GM23338 (cell line): ENCODE measurements at regions not wholly inside any gene's neighbourhood (a gene's known extent, or its start where the extent isn't known, plus 50 kb on each side); places are given as distances from the start of the nearest gene placed in this dataset.

Source experiments
- ATAC-seq: fragments of 200-7000 bp; cut with Tn5 transposase; 3 replicates; pipeline ENCODE4 v1.9.1; 2020
- DNase-seq: peaks from one replicate; pipeline ENCODE4 v3.0.0-alpha.2; 2015; ENCODE audit warnings: low spot score
- H2AFZ ChIP-seq: fragments of 200-600 bp; sonication (generic); 2 replicates; pipeline ENCODE4 v1.8.0; 2016; ENCODE audit warnings: antibody characterized with exemption, mild to moderate bottlenecking, moderate library complexity
- H3F3A ChIP-seq: fragments of 200-600 bp; sonication (generic); replicated peaks from 2 replicates; pipeline ENCODE4 v1.8.0; 2017; ENCODE audit warnings: antibody characterized with exemption, mixed run types, low read depth
- H3K27ac ChIP-seq: fragments of 200-600 bp; sonication (generic); 2 replicates; pipeline ENCODE4 v1.6.1; 2016; ENCODE audit warnings: low read depth
- H3K27me3 ChIP-seq: fragments of 200-600 bp; sonication (generic); 2 replicates; pipeline ENCODE4 v1.8.0; 2016; ENCODE audit warnings: mild to moderate bottlenecking, mixed run types, moderate library complexity; ENCODE audit not compliant: insufficient read depth
- H3K36me3 ChIP-seq: fragments of 200-600 bp; sonication (generic); 2 replicates; pipeline ENCODE4 v1.8.0; 2016; ENCODE audit warnings: mild to moderate bottlenecking; ENCODE audit not compliant: insufficient read depth
- H3K4me1 ChIP-seq: fragments of 200-600 bp; sonication (generic); 2 replicates; pipeline ENCODE4 v1.8.0; 2016; ENCODE audit warnings: mild to moderate bottlenecking, moderate library complexity; ENCODE audit not compliant: insufficient read depth
- H3K4me2 ChIP-seq: fragments of 200-600 bp; sonication (generic); 2 replicates; pipeline ENCODE4 v1.7.1; 2017; ENCODE audit warnings: mixed run types
- H3K4me3 ChIP-seq: fragments of 200-600 bp; sonication (generic); 2 replicates; pipeline ENCODE4 v1.6.1; 2016; ENCODE audit warnings: mixed run types
- H3K79me2 ChIP-seq: fragments of 200-600 bp; sonication (generic); replicated peaks from 2 replicates; pipeline ENCODE4 v1.8.0; 2017; ENCODE audit warnings: mild to moderate bottlenecking; ENCODE audit not compliant: insufficient read depth
- H3K9me2 ChIP-seq: fragments of 200-600 bp; sonication (generic); 2 replicates; pipeline ENCODE4 v1.8.0; 2017; ENCODE audit not compliant: insufficient read depth
- H4K20me1 ChIP-seq: fragments of 200-600 bp; sonication (generic); replicated peaks from 2 replicates; pipeline ENCODE4 v1.8.0; 2017; ENCODE audit warnings: mild to moderate bottlenecking; ENCODE audit not compliant: insufficient read depth
- H3K27ac Mint-ChIP-seq: 2 replicates; pipeline ENCODE4 v1.8.0; 2020; ENCODE audit warnings: inconsistent platforms, mild to moderate bottlenecking, moderate library complexity, mixed read lengths
- H3K27me3 Mint-ChIP-seq: 3 replicates; pipeline ENCODE4 v1.8.0; 2022; ENCODE audit warnings: low read depth, mild to moderate bottlenecking, moderate library complexity, mixed read lengths, inconsistent platforms; ENCODE audit not compliant: insufficient read depth, poor library complexity
- H3K36me3 Mint-ChIP-seq: 3 replicates; pipeline ENCODE4 v1.8.0; 2021; ENCODE audit warnings: low read depth, mild to moderate bottlenecking, inconsistent platforms, moderate library complexity, mixed read lengths
- H3K4me1 Mint-ChIP-seq: 3 replicates; pipeline ENCODE4 v1.8.0; 2020; ENCODE audit warnings: mild to moderate bottlenecking, inconsistent platforms, mixed read lengths
- H3K4me3 Mint-ChIP-seq: 3 replicates; pipeline ENCODE4 v1.8.0; 2021; ENCODE audit warnings: moderate library complexity, mild to moderate bottlenecking, inconsistent platforms, mixed read lengths
- H3K9me3 Mint-ChIP-seq: 3 replicates; pipeline ENCODE4 v1.8.0; 2020; ENCODE audit warnings: moderate library complexity, mild to moderate bottlenecking, inconsistent platforms, mixed read lengths
- CTCF ChIP-seq, 2 experiments: fragments of 200-600 bp in 1 of 2; sonication (generic) in 1 of 2; conservative IDR thresholded peaks; 2 replicates each; pipeline versions ENCODE4 v1.5.1 to v1.6.1; 2016 to 2017; ENCODE audit warnings: antibody characterized with exemption in 2 of 2, low read depth in 2 of 2, mild to moderate bottlenecking in 2 of 2, moderate library complexity in 1 of 2
- POLR2AphosphoS5 ChIP-seq: IDR thresholded peaks from 2 replicates; pipeline ENCODE4 v1.6.1; 2016; ENCODE audit warnings: antibody characterized with exemption, low read depth
- ZNF331 ChIP-seq: fragments of 250-450 bp; sonication (Bioruptor Pico); IDR thresholded peaks from 2 replicates; pipeline ENCODE4 v1.5.0; 2020; ENCODE audit warnings: low read depth, mild to moderate bottlenecking, moderate library complexity
- TF ChIP-seq, protein P1 (sequence below): fragments of 250-450 bp; sonication (Bioruptor Pico); IDR thresholded peaks from 2 replicates; pipeline ENCODE4 v1.5.0; 2020; ENCODE audit warnings: mild to moderate bottlenecking, moderate library complexity

DNA sequence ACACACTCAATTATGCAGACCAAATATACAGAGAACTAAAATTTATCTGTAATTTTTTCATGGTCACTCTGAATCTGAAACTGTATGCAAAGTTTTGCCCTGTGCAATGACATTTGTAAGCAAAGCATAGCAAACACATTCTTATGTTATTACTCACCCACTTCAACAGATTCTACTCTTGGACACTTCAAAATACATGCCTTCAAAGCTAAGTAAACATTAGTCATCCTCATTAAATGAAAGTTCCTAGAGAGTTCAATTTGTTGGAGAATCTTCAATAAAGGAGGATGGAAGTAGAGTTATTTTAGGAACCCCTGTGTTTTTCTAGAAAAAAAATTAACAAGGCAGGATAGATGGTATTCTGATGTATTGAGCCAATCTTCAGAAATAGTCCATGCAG is 639.7 kb upstream of the C9orf72 start (continued):
- TF ChIP-seq, protein P1, sequence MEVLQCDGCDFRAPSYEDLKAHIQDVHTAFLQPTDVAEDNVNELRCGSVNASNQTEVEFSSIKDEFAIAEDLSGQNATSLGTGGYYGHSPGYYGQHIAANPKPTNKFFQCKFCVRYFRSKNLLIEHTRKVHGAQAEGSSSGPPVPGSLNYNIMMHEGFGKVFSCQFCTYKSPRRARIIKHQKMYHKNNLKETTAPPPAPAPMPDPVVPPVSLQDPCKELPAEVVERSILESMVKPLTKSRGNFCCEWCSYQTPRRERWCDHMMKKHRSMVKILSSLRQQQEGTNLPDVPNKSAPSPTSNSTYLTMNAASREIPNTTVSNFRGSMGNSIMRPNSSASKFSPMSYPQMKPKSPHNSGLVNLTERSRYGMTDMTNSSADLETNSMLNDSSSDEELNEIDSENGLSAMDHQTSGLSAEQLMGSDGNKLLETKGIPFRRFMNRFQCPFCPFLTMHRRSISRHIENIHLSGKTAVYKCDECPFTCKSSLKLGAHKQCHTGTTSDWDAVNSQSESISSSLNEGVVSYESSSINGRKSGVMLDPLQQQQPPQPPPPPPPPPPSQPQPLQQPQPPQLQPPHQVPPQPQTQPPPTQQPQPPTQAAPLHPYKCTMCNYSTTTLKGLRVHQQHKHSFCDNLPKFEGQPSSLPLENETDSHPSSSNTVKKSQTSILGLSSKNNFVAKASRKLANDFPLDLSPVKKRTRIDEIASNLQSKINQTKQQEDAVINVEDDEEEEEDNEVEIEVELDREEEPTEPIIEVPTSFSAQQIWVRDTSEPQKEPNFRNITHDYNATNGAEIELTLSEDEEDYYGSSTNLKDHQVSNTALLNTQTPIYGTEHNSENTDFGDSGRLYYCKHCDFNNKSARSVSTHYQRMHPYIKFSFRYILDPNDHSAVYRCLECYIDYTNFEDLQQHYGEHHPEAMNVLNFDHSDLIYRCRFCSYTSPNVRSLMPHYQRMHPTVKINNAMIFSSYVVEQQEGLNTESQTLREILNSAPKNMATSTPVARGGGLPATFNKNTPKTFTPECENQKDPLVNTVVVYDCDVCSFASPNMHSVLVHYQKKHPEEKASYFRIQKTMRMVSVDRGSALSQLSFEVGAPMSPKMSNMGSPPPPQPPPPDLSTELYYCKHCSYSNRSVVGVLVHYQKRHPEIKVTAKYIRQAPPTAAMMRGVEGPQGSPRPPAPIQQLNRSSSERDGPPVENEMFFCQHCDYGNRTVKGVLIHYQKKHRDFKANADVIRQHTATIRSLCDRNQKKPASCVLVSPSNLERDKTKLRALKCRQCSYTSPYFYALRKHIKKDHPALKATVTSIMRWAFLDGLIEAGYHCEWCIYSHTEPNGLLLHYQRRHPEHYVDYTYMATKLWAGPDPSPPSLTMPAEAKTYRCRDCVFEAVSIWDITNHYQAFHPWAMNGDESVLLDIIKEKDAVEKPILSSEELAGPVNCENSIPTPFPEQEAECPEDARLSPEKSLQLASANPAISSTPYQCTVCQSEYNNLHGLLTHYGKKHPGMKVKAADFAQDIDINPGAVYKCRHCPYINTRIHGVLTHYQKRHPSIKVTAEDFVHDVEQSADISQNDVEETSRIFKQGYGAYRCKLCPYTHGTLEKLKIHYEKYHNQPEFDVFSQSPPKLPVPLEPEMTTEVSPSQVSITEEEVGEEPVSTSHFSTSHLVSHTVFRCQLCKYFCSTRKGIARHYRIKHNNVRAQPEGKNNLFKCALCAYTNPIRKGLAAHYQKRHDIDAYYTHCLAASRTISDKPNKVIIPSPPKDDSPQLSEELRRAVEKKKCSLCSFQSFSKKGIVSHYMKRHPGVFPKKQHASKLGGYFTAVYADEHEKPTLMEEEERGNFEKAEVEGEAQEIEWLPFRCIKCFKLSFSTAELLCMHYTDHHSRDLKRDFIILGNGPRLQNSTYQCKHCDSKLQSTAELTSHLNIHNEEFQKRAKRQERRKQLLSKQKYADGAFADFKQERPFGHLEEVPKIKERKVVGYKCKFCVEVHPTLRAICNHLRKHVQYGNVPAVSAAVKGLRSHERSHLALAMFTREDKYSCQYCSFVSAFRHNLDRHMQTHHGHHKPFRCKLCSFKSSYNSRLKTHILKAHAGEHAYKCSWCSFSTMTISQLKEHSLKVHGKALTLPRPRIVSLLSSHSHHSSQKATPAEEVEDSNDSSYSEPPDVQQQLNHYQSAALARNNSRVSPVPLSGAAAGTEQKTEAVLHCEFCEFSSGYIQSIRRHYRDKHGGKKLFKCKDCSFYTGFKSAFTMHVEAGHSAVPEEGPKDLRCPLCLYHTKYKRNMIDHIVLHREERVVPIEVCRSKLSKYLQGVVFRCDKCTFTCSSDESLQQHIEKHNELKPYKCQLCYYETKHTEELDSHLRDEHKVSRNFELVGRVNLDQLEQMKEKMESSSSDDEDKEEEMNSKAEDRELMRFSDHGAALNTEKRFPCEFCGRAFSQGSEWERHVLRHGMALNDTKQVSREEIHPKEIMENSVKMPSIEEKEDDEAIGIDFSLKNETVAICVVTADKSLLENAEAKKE (CRISPR knock-in tag): no peak

- Histone ChIP-seq H4K20me1 (no peaks in the 10 kb centered on the region), H3K36me3 (no peaks in the 10 kb centered on the region), H3K27me3 (no peaks in the 10 kb centered on the region), H3K9me2 (no peaks in the 10 kb centered on the region), H3K4me1 (no peaks in the 10 kb centered on the region), H2AFZ (no peak overlapping the region), H3K27ac (no peak overlapping the region), H3K4me2 (no peak overlapping the region), H3F3A (no peaks in the 10 kb centered on the region), H3K79me2 (no peaks in the 10 kb centered on the region), H3K4me3 (no peak overlapping the region)
- ATAC-seq (no peak), DNase-seq (no peak)
- TF ChIP-seq CTCF (conservative IDR thresholded peaks at IDR 0.05; ENCODE audit: low read depth in 2 of 2): no peak
- no peak for TF ChIP-seq POLR2AphosphoS5
- no peak for TF ChIP-seq ZNF331 (CRISPR knock-in tag)
- H3K9me3 Mint-ChIP-seq: no peaks in the 10 kb centered on the region
- H3K36me3 Mint-ChIP-seq: no peaks in the 10 kb centered on the region
- H3K27ac Mint-ChIP-seq: no peak overlapping the region
- H3K4me3 Mint-ChIP-seq: no peak overlapping the region
- peaks cover 5% of the 10 kb centered on the region for H3K4me1 Mint-ChIP-seq
- no peaks in the 10 kb centered on the region for H3K27me3 Mint-ChIP-seq
These were observed 642.4 kb upstream of the C9orf72 start for GRCh38 chr9:28215536-28216299.
